ENCODE measurements at regions not wholly inside any gene's neighbourhood (a gene's known extent, or its start where the extent isn't known, plus 50 kb on each side); places are given as distances from the start of the nearest gene placed in this dataset.
A peak's percentile ranks its signal among the peaks of the same experiment; 100 is the strongest.

DNA sequence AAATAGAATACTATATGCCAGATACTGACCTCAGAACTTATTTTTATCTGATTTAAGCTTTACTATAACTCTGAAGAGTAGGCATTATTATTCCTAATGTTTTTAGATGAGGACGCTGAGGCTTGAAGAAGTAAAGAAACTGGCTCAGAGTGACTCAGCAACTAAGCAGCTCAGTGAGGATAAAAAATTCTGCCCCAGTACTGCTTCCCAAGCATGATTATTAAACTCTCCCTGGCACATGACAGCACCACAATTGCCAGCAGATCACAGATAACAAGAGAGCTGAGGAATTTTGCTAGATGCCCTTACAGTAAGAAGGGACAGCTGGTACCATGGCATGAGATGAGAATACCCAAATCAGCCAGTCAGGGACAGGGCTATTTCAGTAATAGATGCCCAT lies 219.4 kb downstream of the NKX6-1 start:
- FAIRE-seq: no peak
- WGBS (ENCODE audit: insufficient coverage, low coverage, missing lambda C conversion rate): 0% methylated on average over 1 of the region's 1 CpG
- BruUV-seq (replicated peaks): no TSS peak
- TF ChIP-seq ESRRA (IDR thresholded peaks at IDR 0.05; ENCODE audit: borderline replicate concordance, low read depth): no peak
- no peak for TF ChIP-seq NFRKB (IDR thresholded peaks at IDR 0.05; ENCODE audit: low read depth)
- peak; percentile 51 for TF ChIP-seq C11orf30 (IDR thresholded peaks at IDR 0.05; ENCODE audit: low read depth)
- TF ChIP-seq MAFG (tag; conservative IDR thresholded peaks at IDR 0.05): peak; percentile 68
- TF ChIP-seq TRIM24 (IDR thresholded peaks at IDR 0.05): no peak
- no peak for TF ChIP-seq NONO (IDR thresholded peaks at IDR 0.05; ENCODE audit: low read depth in 2 of 2, low read length in 1 of 2)
- no peak for TF ChIP-seq ZNF121 (CRISPR knock-in tag; conservative IDR thresholded peaks at IDR 0.05)
- TF ChIP-seq NR4A1 (CRISPR knock-in tag; IDR thresholded peaks at IDR 0.05): no peak
- no peak for TF ChIP-seq NR4A1 (tag; IDR thresholded peaks at IDR 0.05)
- TF ChIP-seq ZNF316 (IDR thresholded peaks at IDR 0.05): peak; percentile 33; the same call in 1 of the 2 replicates
- TF ChIP-seq, protein P1, sequence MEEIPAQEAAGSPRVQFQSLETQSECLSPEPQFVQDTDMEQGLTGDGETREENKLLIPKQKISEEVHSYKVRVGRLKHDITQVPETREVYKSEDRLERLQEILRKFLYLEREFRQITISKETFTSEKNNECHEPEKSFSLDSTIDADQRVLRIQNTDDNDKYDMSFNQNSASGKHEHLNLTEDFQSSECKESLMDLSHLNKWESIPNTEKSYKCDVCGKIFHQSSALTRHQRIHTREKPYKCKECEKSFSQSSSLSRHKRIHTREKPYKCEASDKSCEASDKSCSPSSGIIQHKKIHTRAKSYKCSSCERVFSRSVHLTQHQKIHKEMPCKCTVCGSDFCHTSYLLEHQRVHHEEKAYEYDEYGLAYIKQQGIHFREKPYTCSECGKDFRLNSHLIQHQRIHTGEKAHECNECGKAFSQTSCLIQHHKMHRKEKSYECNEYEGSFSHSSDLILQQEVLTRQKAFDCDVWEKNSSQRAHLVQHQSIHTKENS (CRISPR knock-in tag; IDR thresholded peaks at IDR 0.05): no peak
- TF ChIP-seq MAFF (IDR thresholded peaks at IDR 0.05; ENCODE audit: low read length): peak; percentile 36; the same call in 1 of the 2 replicates
- TF ChIP-seq MAFK (IDR thresholded peaks at IDR 0.05; ENCODE audit: low read length): peak; percentile 45; the same call in 1 of the 2 replicates
- TF ChIP-seq, protein P2, sequence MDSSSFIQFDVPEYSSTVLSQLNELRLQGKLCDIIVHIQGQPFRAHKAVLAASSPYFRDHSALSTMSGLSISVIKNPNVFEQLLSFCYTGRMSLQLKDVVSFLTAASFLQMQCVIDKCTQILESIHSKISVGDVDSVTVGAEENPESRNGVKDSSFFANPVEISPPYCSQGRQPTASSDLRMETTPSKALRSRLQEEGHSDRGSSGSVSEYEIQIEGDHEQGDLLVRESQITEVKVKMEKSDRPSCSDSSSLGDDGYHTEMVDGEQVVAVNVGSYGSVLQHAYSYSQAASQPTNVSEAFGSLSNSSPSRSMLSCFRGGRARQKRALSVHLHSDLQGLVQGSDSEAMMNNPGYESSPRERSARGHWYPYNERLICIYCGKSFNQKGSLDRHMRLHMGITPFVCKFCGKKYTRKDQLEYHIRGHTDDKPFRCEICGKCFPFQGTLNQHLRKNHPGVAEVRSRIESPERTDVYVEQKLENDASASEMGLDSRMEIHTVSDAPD (CRISPR knock-in tag; IDR thresholded peaks at IDR 0.05): no peak
- no peak for TF ChIP-seq NBN (IDR thresholded peaks at IDR 0.05; ENCODE audit: low read depth)
- no peak for TF ChIP-seq SIRT6 (IDR thresholded peaks at IDR 0.05; ENCODE audit: low read depth, low read length)
- TF ChIP-seq FIP1L1 (IDR thresholded peaks at IDR 0.05; ENCODE audit: low read depth, low read length, poor library complexity, severe bottlenecking): no peak
- no peak for TF ChIP-seq RFX7 (CRISPR knock-in tag; IDR thresholded peaks at IDR 0.05)
- no peak for TF ChIP-seq NFYB (IDR thresholded peaks at IDR 0.05; ENCODE audit: extremely low read depth, insufficient read length)
- TF ChIP-seq NFE2 (IDR thresholded peaks at IDR 0.05; ENCODE audit: low read depth): peak; percentile 59
- no peak for TF ChIP-seq ZNF778 (CRISPR knock-in tag; IDR thresholded peaks at IDR 0.05)
- TF ChIP-seq, protein P3, sequence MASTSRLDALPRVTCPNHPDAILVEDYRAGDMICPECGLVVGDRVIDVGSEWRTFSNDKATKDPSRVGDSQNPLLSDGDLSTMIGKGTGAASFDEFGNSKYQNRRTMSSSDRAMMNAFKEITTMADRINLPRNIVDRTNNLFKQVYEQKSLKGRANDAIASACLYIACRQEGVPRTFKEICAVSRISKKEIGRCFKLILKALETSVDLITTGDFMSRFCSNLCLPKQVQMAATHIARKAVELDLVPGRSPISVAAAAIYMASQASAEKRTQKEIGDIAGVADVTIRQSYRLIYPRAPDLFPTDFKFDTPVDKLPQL (IDR thresholded peaks at IDR 0.05; ENCODE audit: extremely low read depth, insufficient read length): no peak
- TF ChIP-seq CBX1 (IDR thresholded peaks at IDR 0.05; ENCODE audit: low read depth): no peak
- no peak for TF ChIP-seq FOXM1 (IDR thresholded peaks at IDR 0.05; ENCODE audit: low read depth)
- TF ChIP-seq FOXM1 (CRISPR knock-in tag; IDR thresholded peaks at IDR 0.05; ENCODE audit: low read depth): no peak

More for the DNA sequence above, 219.4 kb downstream of the NKX6-1 start:
- ChIA-PET POLR2A (interaction anchor here (0.9 kb wide), 1 partner anchor 19 kb away, joined by 4 read pairs; no protein-coding TSS in a partner anchor), CTCF (ENCODE audit: low intra/inter-chr PET ratio) (no interaction called here)
- Histone ChIP-seq H3K27me3 (ENCODE audit: control insufficient read depth in 2 of 2, insufficient read depth in 2 of 2, low read length in 2 of 2) (no peaks in the 10 kb centered on the region), H3K4me1 (replicated peaks in 1 of 2; ENCODE audit: control insufficient read depth in 2 of 2, insufficient read depth in 2 of 2, low read length in 2 of 2) (no peaks in the 10 kb centered on the region), H3K27ac (ENCODE audit: extremely low read depth, low read depth, low read length) (no peak overlapping the region), H2AFZ (ENCODE audit: low read depth, low read length) (no peak overlapping the region), H3K4me2 (ENCODE audit: insufficient read depth, low read length) (no peak overlapping the region), H3K9me3 (replicated peaks; ENCODE audit: control insufficient read depth, insufficient read depth, low read depth, low read length) (no peaks in the 10 kb centered on the region), H3K36me3 (ENCODE audit: control insufficient read depth, insufficient read depth, low read length) (no peaks in the 10 kb centered on the region; the same call in 2 of the 3 replicates), H3K9me1 (ENCODE audit: control insufficient read depth, insufficient read depth, low read length) (no peaks in the 10 kb centered on the region), H3K79me2 (ENCODE audit: control insufficient read depth, insufficient read depth, low read length) (no peaks in the 10 kb centered on the region), H3K9ac (ENCODE audit: insufficient read depth in 1 of 2, low read depth in 2 of 2, low read length in 2 of 2) (no peak overlapping the region), H3K4me3 (no peak overlapping the region), H4K20me1 (replicated peaks; ENCODE audit: control insufficient read depth, insufficient read depth, low read length) (no peaks in the 10 kb centered on the region)
- ATAC-seq: no peak
- no peak for DNase-seq (ENCODE audit: extremely low read depth in 1 of 4, low spot score in 3 of 4)
- in situ Hi-C loops (cut with MboI) (no loop called here), intact Hi-C loops (cut with micrococcal nuclease) (no loop called here)

Data from K562 (cell line).